Caco-2 (cell line): ENCODE measurements at regions not wholly inside any gene's neighbourhood (a gene's known extent, or its start where the extent isn't known, plus 50 kb on each side); places are given as distances from the start of the nearest gene placed in this dataset.

Source experiments
- BruUV-seq: library from RNA; stranded (reverse); fragments of 400-500 nt; replicated peaks from 2 replicates; lab custom pipeline; 2021; lab: Mats Ljungman, UMichigan
- CTCF ChIA-PET: fragments of 300-600 bp; sonication (Branson Sonifier 250); formaldehyde crosslinking; loops from one replicate; lab custom pipeline; 2022; ENCODE audit warnings: antibody characterized with exemption; lab: Charles Lee
- POLR2A ChIA-PET: fragments of 300-600 bp; sonication (Branson Sonifier 250); formaldehyde crosslinking; loops from one replicate; lab custom pipeline; 2022; ENCODE audit warnings: antibody characterized with exemption; lab: Charles Lee
- DNase-seq, 2 experiments: peaks; one replicate each; pipeline versions ENCODE4 v3.0.0 to v3.0.0-alpha.2; 2020 to 2022
- H3K27me3 ChIP-seq: replicated peaks from 2 replicates; pipeline ENCODE4 v1.6.0; 2011; ENCODE audit warnings: low read length; ENCODE audit not compliant: control insufficient read depth, insufficient read depth
- H3K36me3 ChIP-seq: 2 replicates; pipeline ENCODE4 v1.5.1; 2011; ENCODE audit warnings: low read length; ENCODE audit not compliant: control insufficient read depth, insufficient read depth
- H3K4me1 ChIP-seq: fragments of 250-450 bp; sonication (Bioruptor Pico); 2 replicates; pipeline ENCODE4 v1.5.1; 2020; ENCODE audit warnings: mild to moderate bottlenecking
- H3K4me3 ChIP-seq: 2 replicates; pipeline ENCODE4 v1.5.1; 2011; ENCODE audit warnings: low read depth, mild to moderate bottlenecking, control low read depth, low read length
- H3K9me3 ChIP-seq: fragments of 250-450 bp; sonication (Bioruptor Pico); 2 replicates; pipeline ENCODE4 v1.5.1; 2020; ENCODE audit warnings: mild to moderate bottlenecking, moderate library complexity
- H3K27ac Mint-ChIP-seq: one replicate; pipeline ENCODE4 v1.8.0; 2022; ENCODE audit warnings: mixed read lengths; ENCODE audit not compliant: unreplicated experiment
- H3K27me3 Mint-ChIP-seq: one replicate; pipeline ENCODE4 v1.8.0; 2022; ENCODE audit warnings: mixed read lengths; ENCODE audit not compliant: insufficient read depth, unreplicated experiment
- H3K36me3 Mint-ChIP-seq: one replicate; pipeline ENCODE4 v1.8.0; 2022; ENCODE audit warnings: mild to moderate bottlenecking, mixed read lengths; ENCODE audit not compliant: insufficient read depth, unreplicated experiment
- H3K4me1 Mint-ChIP-seq: one replicate; pipeline ENCODE4 v1.8.0; 2022; ENCODE audit warnings: low read depth, mixed read lengths; ENCODE audit not compliant: unreplicated experiment
- H3K4me3 Mint-ChIP-seq: one replicate; pipeline ENCODE4 v1.8.0; 2022; ENCODE audit warnings: mild to moderate bottlenecking, moderate library complexity, mixed read lengths; ENCODE audit not compliant: unreplicated experiment
- H3K9me3 Mint-ChIP-seq: one replicate; pipeline ENCODE4 v1.8.0; 2022; ENCODE audit warnings: mixed read lengths; ENCODE audit not compliant: unreplicated experiment
- intact Hi-C: fragments of 100-400 bp; cut with micrococcal nuclease; formaldehyde crosslinking; loops from one replicate; pipeline ENCODE4 v1.10.0; 2022; ENCODE audit not compliant: unreplicated experiment
- TF ChIP-seq, protein P1 (sequence below), 2 experiments: fragments of 200-600 bp in 1 of 2; IDR thresholded peaks; 1 replicate in 1 of 2; 2 replicates in 1 of 2; pipeline versions ENCODE4 v1.5.1 to v1.8.0; 2011 to 2022; ENCODE audit warnings: antibody characterized with exemption in 1 of 2, control low read depth in 1 of 2, inconsistent platforms in 1 of 2, low read depth in 1 of 2, low read length in 1 of 2, mild to moderate bottlenecking in 1 of 2, moderate library complexity in 1 of 2; ENCODE audit not compliant: insufficient read depth in 1 of 2, severe bottlenecking in 1 of 2, unreplicated experiment in 1 of 2

- no peaks in the 10 kb centered on the region for H3K4me1 Mint-ChIP-seq
- ChIA-PET CTCF (no interaction called here), POLR2A (no interaction called here)
- no TSS peak for BruUV-seq
- TF ChIP-seq, protein P1, sequence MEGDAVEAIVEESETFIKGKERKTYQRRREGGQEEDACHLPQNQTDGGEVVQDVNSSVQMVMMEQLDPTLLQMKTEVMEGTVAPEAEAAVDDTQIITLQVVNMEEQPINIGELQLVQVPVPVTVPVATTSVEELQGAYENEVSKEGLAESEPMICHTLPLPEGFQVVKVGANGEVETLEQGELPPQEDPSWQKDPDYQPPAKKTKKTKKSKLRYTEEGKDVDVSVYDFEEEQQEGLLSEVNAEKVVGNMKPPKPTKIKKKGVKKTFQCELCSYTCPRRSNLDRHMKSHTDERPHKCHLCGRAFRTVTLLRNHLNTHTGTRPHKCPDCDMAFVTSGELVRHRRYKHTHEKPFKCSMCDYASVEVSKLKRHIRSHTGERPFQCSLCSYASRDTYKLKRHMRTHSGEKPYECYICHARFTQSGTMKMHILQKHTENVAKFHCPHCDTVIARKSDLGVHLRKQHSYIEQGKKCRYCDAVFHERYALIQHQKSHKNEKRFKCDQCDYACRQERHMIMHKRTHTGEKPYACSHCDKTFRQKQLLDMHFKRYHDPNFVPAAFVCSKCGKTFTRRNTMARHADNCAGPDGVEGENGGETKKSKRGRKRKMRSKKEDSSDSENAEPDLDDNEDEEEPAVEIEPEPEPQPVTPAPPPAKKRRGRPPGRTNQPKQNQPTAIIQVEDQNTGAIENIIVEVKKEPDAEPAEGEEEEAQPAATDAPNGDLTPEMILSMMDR (IDR thresholded peaks at IDR 0.05; ENCODE audit: insufficient read depth in 1 of 2, low read depth in 1 of 2, low read length in 1 of 2, severe bottlenecking in 1 of 2, unreplicated experiment in 1 of 2), result no peak
- H3K36me3 Mint-ChIP-seq, result no peaks in the 10 kb centered on the region
- H3K4me3 Mint-ChIP-seq, result no peak overlapping the region
- Histone ChIP-seq H3K4me1 (no peaks in the 10 kb centered on the region), H3K9me3 (no peaks in the 10 kb centered on the region), H3K36me3 (no peaks in the 10 kb centered on the region), H3K4me3 (no peak overlapping the region), H3K27me3 (no peaks in the 10 kb centered on the region)
- H3K27ac Mint-ChIP-seq, result no peak overlapping the region
- no peaks in the 10 kb centered on the region for H3K9me3 Mint-ChIP-seq
- no peak for DNase-seq
- intact Hi-C loops, result no loop called here
- no peaks in the 10 kb centered on the region for H3K27me3 Mint-ChIP-seq
Observed at GRCh38 chr1:90773812-90774211, 56.7 kb upstream of the BARHL2 start.

DNA sequence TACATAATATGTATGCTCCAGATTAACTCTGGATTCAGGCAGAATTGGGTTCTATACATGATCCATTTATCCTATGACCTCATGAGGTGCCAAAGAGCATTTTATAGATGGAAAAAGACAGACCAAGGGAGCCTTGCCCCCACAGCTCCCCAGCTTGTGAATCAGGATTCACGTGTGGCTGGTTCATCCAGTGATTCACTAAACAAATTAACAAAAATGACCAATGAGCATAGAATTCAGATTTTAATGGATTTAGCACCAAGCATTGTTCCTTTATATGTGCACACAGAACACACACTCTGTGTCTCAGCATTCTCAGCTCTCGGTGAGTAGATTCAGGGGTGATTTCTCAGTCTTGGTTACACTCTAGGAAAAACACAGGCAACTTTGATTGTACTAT, 51.7 kb upstream of the BARHL2 start:
- Mint-ChIP-seq H3K27ac (no peak overlapping the region), H3K4me3 (no peak overlapping the region), H3K4me1 (no peaks in the 10 kb centered on the region), H3K9me3 (no peaks in the 10 kb centered on the region), H3K27me3 (peaks cover 2% of the 10 kb centered on the region), H3K36me3 (no peaks in the 10 kb centered on the region)
- intact Hi-C loops, result no loop called here
- no peak for DNase-seq
- Histone ChIP-seq H3K4me3 (no peak overlapping the region), H3K4me1 (no peaks in the 10 kb centered on the region), H3K27me3 (no peaks in the 10 kb centered on the region), H3K9me3 (no peaks in the 10 kb centered on the region), H3K36me3 (no peaks in the 10 kb centered on the region)
- TF ChIP-seq, protein P1 (IDR thresholded peaks at IDR 0.05; ENCODE audit: insufficient read depth in 1 of 2, low read depth in 1 of 2, low read length in 1 of 2, severe bottlenecking in 1 of 2, unreplicated experiment in 1 of 2), result no peak
- no TSS peak for BruUV-seq
- ChIA-PET CTCF (no interaction called here), POLR2A (no interaction called here)

- Histone ChIP-seq H3K4me3 (no peak overlapping the region), H3K36me3 (no peaks in the 10 kb centered on the region), H3K9me3 (no peaks in the 10 kb centered on the region), H3K4me1 (no peaks in the 10 kb centered on the region), H3K27me3 (no peaks in the 10 kb centered on the region)
- no peak overlapping the region for H3K4me3 Mint-ChIP-seq
- no TSS peak for BruUV-seq
- no peaks in the 10 kb centered on the region for H3K4me1 Mint-ChIP-seq
- H3K27ac Mint-ChIP-seq, result no peak overlapping the region
- DNase-seq, result no peak
- POLR2A ChIA-PET, result no interaction called here
- intact Hi-C loops, result no loop called here
- TF ChIP-seq, protein P1 (IDR thresholded peaks at IDR 0.05; ENCODE audit: insufficient read depth in 1 of 2, low read depth in 1 of 2, low read length in 1 of 2, severe bottlenecking in 1 of 2, unreplicated experiment in 1 of 2), result no peak
- no peaks in the 10 kb centered on the region for H3K9me3 Mint-ChIP-seq
- CTCF ChIA-PET, result no interaction called here
- H3K27me3 Mint-ChIP-seq, result peaks cover 2% of the 10 kb centered on the region
- no peaks in the 10 kb centered on the region for H3K36me3 Mint-ChIP-seq
Observed at GRCh38 chr1:90768098-90768497, 51.0 kb upstream of the BARHL2 start.
